C4-2B (cell line): ENCODE measurements at regions not wholly inside any gene's neighbourhood (a gene's known extent, or its start where the extent isn't known, plus 50 kb on each side); places are given as distances from the start of the nearest gene placed in this dataset.

ENCODE experiments used
- ZFX ChIP-seq: fragments of 450-650 bp; IDR thresholded peaks from 2 replicates; pipeline ENCODE4 v1.6.1; 2017
- TF ChIP-seq, protein P1 (sequence below): fragments of 450-650 bp; conservative IDR thresholded peaks from 2 replicates; pipeline ENCODE4 v1.5.1; 2017; ENCODE audit warnings: mild to moderate bottlenecking

GRCh38 chr18:2173486-2173885 is 397.8 kb downstream of the METTL4 start:
- TF ChIP-seq, protein P1, sequence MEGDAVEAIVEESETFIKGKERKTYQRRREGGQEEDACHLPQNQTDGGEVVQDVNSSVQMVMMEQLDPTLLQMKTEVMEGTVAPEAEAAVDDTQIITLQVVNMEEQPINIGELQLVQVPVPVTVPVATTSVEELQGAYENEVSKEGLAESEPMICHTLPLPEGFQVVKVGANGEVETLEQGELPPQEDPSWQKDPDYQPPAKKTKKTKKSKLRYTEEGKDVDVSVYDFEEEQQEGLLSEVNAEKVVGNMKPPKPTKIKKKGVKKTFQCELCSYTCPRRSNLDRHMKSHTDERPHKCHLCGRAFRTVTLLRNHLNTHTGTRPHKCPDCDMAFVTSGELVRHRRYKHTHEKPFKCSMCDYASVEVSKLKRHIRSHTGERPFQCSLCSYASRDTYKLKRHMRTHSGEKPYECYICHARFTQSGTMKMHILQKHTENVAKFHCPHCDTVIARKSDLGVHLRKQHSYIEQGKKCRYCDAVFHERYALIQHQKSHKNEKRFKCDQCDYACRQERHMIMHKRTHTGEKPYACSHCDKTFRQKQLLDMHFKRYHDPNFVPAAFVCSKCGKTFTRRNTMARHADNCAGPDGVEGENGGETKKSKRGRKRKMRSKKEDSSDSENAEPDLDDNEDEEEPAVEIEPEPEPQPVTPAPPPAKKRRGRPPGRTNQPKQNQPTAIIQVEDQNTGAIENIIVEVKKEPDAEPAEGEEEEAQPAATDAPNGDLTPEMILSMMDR, result no peak
- TF ChIP-seq ZFX, result no peak
